Activated CD8-positive, alpha-beta T cell treated with anti-CD3 and anti-CD28 coated beads, Interleukin-2, amount 10 ng/mL, durations not matched to agents 7 days and 5 days (primary cell): ENCODE measurements at regions not wholly inside any gene's neighbourhood (a gene's known extent, or its start where the extent isn't known, plus 50 kb on each side); places are given as distances from the start of the nearest gene placed in this dataset.
"Not testable (repeated sequence)": the region's sequence is repeated elsewhere in the genome, so short reads cannot be mapped to it uniquely, and the experiment has no call there.

Source experiments
- ATAC-seq: fragments of 150-1000 bp; cut with Tn5 transposase; one replicate; pipeline ENCODE4 v1.10.0; 2021; ENCODE audit warnings: moderate library complexity
- CTCF ChIA-PET: fragments of 350-600 bp; sonication (Branson Sonifier 250); formaldehyde crosslinking; loops from one replicate; lab custom pipeline; 2021; ENCODE audit warnings: antibody characterized with exemption; lab: Charles Lee
- POLR2A ChIA-PET: fragments of 350-600 bp; sonication (Branson Sonifier 250); formaldehyde crosslinking; loops from one replicate; lab custom pipeline; 2021; ENCODE audit warnings: antibody characterized with exemption; lab: Charles Lee
- DNase-seq: peaks from one replicate; pipeline ENCODE4 v3.0.0-alpha.2; 2020
- H3K27ac Mint-ChIP-seq: one replicate; pipeline ENCODE4 v1.8.0; 2021; ENCODE audit warnings: mild to moderate bottlenecking, mixed read lengths
- H3K27me3 Mint-ChIP-seq: one replicate; pipeline ENCODE4 v1.8.0; 2021; ENCODE audit warnings: low read depth, mixed read lengths
- H3K36me3 Mint-ChIP-seq: one replicate; pipeline ENCODE4 v1.8.0; 2021; ENCODE audit warnings: low read depth, mixed read lengths
- H3K4me1 Mint-ChIP-seq: one replicate; pipeline ENCODE4 v1.8.0; 2021; ENCODE audit warnings: low read depth, mixed read lengths
- H3K4me3 Mint-ChIP-seq: one replicate; pipeline ENCODE4 v1.8.0; 2021; ENCODE audit warnings: mild to moderate bottlenecking, mixed read lengths
- H3K9me3 Mint-ChIP-seq: one replicate; pipeline ENCODE4 v1.8.0; 2022; ENCODE audit warnings: mixed read lengths; ENCODE audit not compliant: insufficient read depth

DNA sequence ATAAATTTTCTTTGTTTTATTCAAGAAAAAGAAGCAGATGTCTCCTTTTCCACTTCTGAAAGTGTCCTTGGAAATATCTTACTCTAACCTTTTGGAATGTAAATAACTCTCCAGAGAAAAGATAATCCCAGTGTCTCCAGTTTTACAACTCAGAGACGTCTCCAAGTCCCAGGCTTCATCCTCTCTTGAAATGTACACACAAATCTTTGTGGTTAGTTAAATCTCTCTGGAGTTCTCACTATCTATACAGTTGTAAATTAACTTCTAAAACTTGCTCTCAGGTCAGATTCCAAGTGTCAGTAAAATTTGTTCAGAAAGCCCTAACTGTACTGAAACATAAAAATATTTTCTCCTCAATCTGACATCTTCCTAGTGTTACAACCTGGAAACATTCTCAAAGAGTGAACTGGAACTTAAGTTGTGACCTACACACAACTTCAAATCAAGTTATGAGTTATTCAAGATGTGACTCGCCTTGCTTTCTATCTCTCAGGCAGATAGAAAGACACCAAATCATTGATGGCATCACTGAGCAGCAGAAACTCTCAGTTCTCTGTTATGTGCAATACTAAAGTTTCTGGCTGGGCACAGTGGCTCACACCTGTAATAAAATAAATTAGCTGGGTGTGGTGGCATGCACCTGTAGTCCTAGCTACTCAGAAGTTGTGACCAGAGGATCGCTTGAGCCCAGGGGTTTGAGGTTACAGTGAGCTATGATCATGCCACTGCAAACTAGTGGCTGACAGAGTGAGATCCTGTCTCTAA lies 284.2 kb downstream of the RCHY1 start:
- ChIA-PET POLR2A (no interaction called here), CTCF (no interaction called here)
- Mint-ChIP-seq H3K27me3 (no peaks in the 10 kb centered on the region), H3K9me3 (no peaks in the 10 kb centered on the region), H3K4me3 (no peak overlapping the region), H3K27ac (no peak overlapping the region), H3K36me3 (no peaks in the 10 kb centered on the region), H3K4me1 (no peaks in the 10 kb centered on the region)
- DNase-seq, result no peak
- no peak for ATAC-seq

DNA sequence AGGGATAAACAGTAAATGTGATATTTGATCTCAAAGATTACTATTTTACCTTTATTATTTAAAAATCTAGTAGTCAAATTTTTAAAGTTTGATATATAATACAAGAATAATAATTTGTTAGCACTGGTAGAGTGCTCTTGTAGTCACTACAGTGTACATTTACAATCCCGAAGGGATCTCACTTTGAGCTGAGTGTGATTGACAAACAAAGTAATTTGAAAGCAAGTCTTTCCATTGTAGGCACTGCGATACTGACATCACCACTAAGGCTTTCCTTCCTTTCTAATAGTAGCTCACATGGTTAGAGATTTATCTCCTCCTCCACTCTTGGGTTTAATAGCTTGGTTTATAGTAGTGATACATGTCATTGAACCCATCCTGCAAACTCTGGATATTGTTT lies 280.6 kb downstream of the PARM1 start:
- CTCF ChIA-PET, result no interaction called here
- Mint-ChIP-seq H3K4me3 (no peak overlapping the region), H3K4me1 (no peaks in the 10 kb centered on the region), H3K27ac (no peak overlapping the region), H3K9me3 (peaks cover 7% of the 10 kb centered on the region), H3K27me3 (no peaks in the 10 kb centered on the region), H3K36me3 (no peaks in the 10 kb centered on the region)
- ATAC-seq, result no peak
- POLR2A ChIA-PET, result no interaction called here
- DNase-seq, result no peak

DNA sequence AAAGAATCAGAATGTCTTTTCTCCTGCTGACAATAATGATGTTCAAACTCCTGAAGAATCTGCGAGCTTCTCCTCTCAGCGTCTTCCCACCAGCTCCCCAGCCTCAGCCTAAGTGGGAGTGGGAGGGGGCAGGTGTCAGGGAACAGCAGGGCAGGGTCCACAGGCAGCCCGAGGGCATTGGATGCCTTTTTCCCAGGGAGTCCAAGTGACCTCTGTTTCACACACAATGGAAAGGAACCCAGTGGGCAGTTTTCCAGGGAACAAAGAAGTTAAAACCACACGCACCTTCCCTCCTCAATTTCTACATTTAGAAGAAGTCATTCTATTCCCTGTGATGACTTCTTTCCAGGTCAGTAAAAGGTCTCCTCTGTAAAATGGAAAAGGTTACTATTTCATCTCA lies 278.5 kb downstream of the PARM1 start:
- Mint-ChIP-seq H3K4me1 (no peaks in the 10 kb centered on the region), H3K27ac (no peak overlapping the region), H3K27me3 (no peaks in the 10 kb centered on the region), H3K36me3 (no peaks in the 10 kb centered on the region), H3K4me3 (no peak overlapping the region), H3K9me3 (peaks cover 7% of the 10 kb centered on the region)
- DNase-seq, result no peak
- ATAC-seq, result no peak
- ChIA-PET POLR2A (no interaction called here), CTCF (no interaction called here)

- ChIA-PET CTCF (no interaction called here), POLR2A (no interaction called here)
These were observed 275.0 kb downstream of the PARM1 start for GRCh38 chr4:75207902-75208301.

DNA sequence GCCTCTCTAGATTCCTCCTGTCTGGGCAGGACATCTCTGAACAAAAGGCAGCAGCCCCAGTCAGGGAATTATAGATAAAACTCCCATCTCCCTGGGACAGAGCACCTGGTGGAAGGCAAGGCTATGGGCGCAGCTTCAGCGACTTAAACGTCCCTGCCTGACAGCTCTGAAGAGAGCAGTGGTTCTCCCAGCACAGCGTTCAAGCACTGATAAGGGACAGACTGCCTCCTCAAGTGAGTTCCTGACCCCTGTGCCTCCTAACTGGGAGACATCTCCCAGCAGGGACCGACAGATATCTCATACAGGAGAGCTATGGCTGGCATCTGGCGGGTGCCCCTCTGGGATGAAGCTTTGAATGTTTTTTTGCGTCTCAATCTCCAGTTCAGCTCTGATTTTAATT lies 262.2 kb downstream of the PARM1 start:
- no peak for ATAC-seq
- no peak overlapping the region for H3K27ac Mint-ChIP-seq
- H3K4me3 Mint-ChIP-seq, result no peak overlapping the region
- POLR2A ChIA-PET, result no interaction called here
- DNase-seq, result no peak
- no peaks in the 10 kb centered on the region for H3K9me3 Mint-ChIP-seq
- CTCF ChIA-PET, result no interaction called here
- no peaks in the 10 kb centered on the region for H3K27me3 Mint-ChIP-seq
- no peaks in the 10 kb centered on the region for H3K36me3 Mint-ChIP-seq
- H3K4me1 Mint-ChIP-seq, result no peaks in the 10 kb centered on the region

More at GRCh38 chr4:75207902-75208301, 275.0 kb downstream of the PARM1 start:
- Mint-ChIP-seq H3K36me3 (no peaks in the 10 kb centered on the region), H3K9me3 (no peaks in the 10 kb centered on the region), H3K4me3 (no peak overlapping the region), H3K27me3 (no peaks in the 10 kb centered on the region), H3K27ac (no peak overlapping the region), H3K4me1 (no peaks in the 10 kb centered on the region)
- DNase-seq, result no peak
- no peak for ATAC-seq

DNA sequence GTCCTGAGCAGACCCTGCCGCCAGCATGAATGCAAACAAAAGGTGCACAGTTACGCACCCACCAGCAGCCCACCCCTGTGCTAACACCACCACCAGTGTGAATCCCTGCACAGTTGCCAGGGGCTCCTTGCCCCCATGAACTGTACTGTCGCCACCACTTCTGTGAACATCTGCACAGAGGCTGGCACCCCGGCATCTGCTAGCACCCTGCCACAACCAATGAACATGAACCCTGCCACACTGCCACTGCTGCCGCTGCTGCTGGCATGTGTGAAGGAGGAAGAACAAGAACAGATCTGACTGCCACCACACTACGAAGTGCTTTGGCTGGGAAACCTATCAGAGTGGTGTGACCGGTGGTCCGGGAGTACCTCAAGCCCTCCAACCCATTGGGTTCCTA lies 261.3 kb downstream of the PARM1 start:
- ChIA-PET POLR2A (no interaction called here), CTCF (no interaction called here)
- H3K9me3 Mint-ChIP-seq, result no peaks in the 10 kb centered on the region
- ATAC-seq (no peak), DNase-seq (no peak)
- H3K36me3 Mint-ChIP-seq, result no peaks in the 10 kb centered on the region
- no peak overlapping the region for H3K27ac Mint-ChIP-seq
- H3K27me3 Mint-ChIP-seq, result no peaks in the 10 kb centered on the region
- no peaks in the 10 kb centered on the region for H3K4me1 Mint-ChIP-seq
- H3K4me3 Mint-ChIP-seq, result no peak overlapping the region

DNA sequence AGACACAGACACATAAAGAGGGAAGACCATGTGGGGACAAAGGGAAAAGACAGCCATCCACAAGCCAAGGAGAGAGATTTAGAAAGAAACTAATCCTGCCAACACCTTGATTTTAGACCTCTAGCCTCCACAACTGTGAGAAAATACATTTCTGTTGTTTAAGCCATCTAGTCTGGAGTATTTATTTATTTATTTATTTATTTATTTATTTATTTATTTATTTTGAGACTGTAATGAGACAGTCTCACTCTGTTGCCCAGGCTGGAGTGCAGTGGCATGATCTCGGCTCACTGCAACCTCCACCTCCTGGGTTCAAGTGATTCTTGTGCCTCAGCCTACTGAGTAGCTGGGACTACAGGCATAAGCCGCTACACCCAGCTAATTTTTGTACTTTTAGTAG lies 259.3 kb downstream of the PARM1 start:
- ATAC-seq, result not testable (repeated sequence)

DNA sequence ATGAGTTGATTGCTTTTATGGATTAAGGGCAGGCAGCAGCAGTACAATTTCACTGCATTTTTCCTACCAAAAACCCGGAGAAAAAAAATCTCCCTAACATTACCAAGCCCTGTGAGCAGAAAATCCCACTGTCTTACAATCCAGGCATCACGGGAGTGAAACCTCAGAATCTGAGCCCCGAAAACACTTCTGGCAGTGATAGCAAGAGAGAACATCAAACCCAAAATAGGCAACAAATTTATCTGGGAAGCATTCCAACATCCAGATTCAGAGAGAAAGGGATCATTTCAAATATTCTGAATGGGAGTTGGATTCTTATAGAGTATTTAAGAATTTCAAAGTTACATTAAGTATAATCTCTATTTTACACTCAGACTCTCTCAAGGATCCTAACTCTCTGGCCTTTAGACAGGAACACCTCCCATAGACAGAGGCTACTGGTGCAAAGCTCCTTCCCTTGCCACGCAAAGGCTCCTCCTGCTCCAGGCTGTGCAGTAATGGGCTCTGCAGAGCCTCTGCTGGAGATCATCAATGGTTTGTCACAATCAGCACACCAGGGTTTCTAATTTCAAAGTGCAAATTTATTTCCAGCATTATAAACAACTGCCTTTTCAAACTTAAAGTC lies 256.9 kb downstream of the PARM1 start:
- POLR2A ChIA-PET, result no interaction called here
- no peak overlapping the region for H3K27ac Mint-ChIP-seq
- DNase-seq, result no peak
- ATAC-seq, result no peak
- no peak overlapping the region for H3K4me3 Mint-ChIP-seq
- CTCF ChIA-PET, result no interaction called here
- no peaks in the 10 kb centered on the region for H3K9me3 Mint-ChIP-seq
- H3K36me3 Mint-ChIP-seq, result no peaks in the 10 kb centered on the region
- H3K4me1 Mint-ChIP-seq, result no peaks in the 10 kb centered on the region
- no peaks in the 10 kb centered on the region for H3K27me3 Mint-ChIP-seq

More for the DNA sequence above, 259.3 kb downstream of the PARM1 start:
- H3K27ac Mint-ChIP-seq, CTCF ChIA-PET, DNase-seq, H3K4me1 Mint-ChIP-seq, H3K9me3 Mint-ChIP-seq, H3K36me3 Mint-ChIP-seq, H3K27me3 Mint-ChIP-seq, H3K4me3 Mint-ChIP-seq, POLR2A ChIA-PET: not testable (repeated sequence)

- ChIA-PET POLR2A (no interaction called here), CTCF (no interaction called here)
- no peak overlapping the region for H3K27ac Mint-ChIP-seq
- ATAC-seq (no peak), DNase-seq (no peak)
- H3K4me1 Mint-ChIP-seq, result no peaks in the 10 kb centered on the region
- no peaks in the 10 kb centered on the region for H3K27me3 Mint-ChIP-seq
- no peak overlapping the region for H3K4me3 Mint-ChIP-seq
- no peaks in the 10 kb centered on the region for H3K36me3 Mint-ChIP-seq
- H3K9me3 Mint-ChIP-seq, result no peaks in the 10 kb centered on the region
These were observed 248.2 kb downstream of the PARM1 start for GRCh38 chr4:75180790-75181776.

DNA sequence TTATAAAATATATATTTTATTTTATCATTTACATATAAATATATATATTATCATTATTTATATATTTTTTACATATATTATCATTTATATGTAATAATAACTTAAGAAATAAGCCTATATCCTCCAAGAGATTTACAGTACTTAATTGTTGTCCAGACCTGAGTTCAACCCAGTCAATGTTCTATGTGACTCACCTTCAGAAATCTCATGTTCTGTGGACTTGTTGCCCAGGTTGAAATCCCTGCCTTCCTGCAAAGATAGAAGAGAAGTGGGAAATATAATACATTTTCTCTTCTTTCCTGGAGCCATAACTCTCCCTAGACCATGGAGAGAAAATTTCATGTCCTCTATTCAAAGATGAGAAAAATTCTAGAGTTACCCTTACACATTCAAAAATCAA lies 247.3 kb downstream of the PARM1 start:
- Mint-ChIP-seq H3K4me3 (no peak overlapping the region), H3K4me1 (no peaks in the 10 kb centered on the region), H3K27ac (no peak overlapping the region), H3K9me3 (no peaks in the 10 kb centered on the region), H3K36me3 (no peaks in the 10 kb centered on the region), H3K27me3 (no peaks in the 10 kb centered on the region)
- no peak for DNase-seq
- ATAC-seq, result no peak
- ChIA-PET CTCF (no interaction called here), POLR2A (no interaction called here)

DNA sequence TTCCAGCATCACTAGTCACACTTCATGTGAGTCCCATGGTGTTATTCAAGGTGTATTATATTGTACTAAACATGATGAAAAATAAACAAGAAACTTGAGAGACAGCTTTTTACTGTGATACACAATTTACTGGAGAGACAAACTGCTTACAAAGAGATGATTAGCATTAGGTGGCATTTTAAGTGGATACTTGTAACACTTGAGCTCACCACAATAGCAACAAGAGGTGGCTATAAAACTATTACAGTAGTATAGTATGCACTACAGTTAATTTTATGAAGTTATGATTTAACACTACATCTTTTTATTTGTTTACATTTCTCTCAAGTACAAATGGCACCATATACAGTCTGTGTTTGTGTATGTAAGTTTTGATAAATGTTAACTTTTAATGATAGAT lies 246.6 kb downstream of the PARM1 start:
- DNase-seq, result no peak
- no peaks in the 10 kb centered on the region for H3K4me1 Mint-ChIP-seq
- no peaks in the 10 kb centered on the region for H3K36me3 Mint-ChIP-seq
- no peak overlapping the region for H3K4me3 Mint-ChIP-seq
- no peaks in the 10 kb centered on the region for H3K9me3 Mint-ChIP-seq
- no peak overlapping the region for H3K27ac Mint-ChIP-seq
- ChIA-PET CTCF (no interaction called here), POLR2A (no interaction called here)
- no peak for ATAC-seq
- H3K27me3 Mint-ChIP-seq, result no peaks in the 10 kb centered on the region

- H3K9me3 Mint-ChIP-seq, result no peaks in the 10 kb centered on the region
- no peak for DNase-seq
These were observed 239.6 kb downstream of the PARM1 start for GRCh38 chr4:75172551-75172950.

More at GRCh38 chr4:75172551-75172950, 239.6 kb downstream of the PARM1 start:
- POLR2A ChIA-PET, result no interaction called here
- CTCF ChIA-PET, result no interaction called here
- H3K27ac Mint-ChIP-seq, result no peak overlapping the region
- H3K36me3 Mint-ChIP-seq, result no peaks in the 10 kb centered on the region
- no peaks in the 10 kb centered on the region for H3K4me1 Mint-ChIP-seq
- no peak overlapping the region for H3K4me3 Mint-ChIP-seq
- H3K27me3 Mint-ChIP-seq, result no peaks in the 10 kb centered on the region
- ATAC-seq, result no peak
